SK-N-SH (cell line): ENCODE measurements at regions not wholly inside any gene's neighbourhood (a gene's known extent, or its start where the extent isn't known, plus 50 kb on each side); places are given as distances from the start of the nearest gene placed in this dataset.

ENCODE experiments used
- CTCF ChIA-PET: fragments of 300-600, 350-600 bp; formaldehyde crosslinking; extraction: SDS; loops from one replicate; lab custom pipeline; 2021; lab: Yijun Ruan, JAX
- POLR2A ChIA-PET: fragments of 350-600 bp; sonication (Branson Sonifier 250); formaldehyde crosslinking; extraction: SDS; loops from one replicate; lab custom pipeline; 2020; ENCODE audit warnings: antibody characterized with exemption, inconsistent platforms; lab: Yijun Ruan, JAX
- DNase-seq: peaks from one replicate; pipeline ENCODE4 v3.0.0; 2012
- H2AFZ ChIP-seq: fragments of 200-600 bp; sonication (generic); 2 replicates; pipeline ENCODE4 v1.8.1; 2016; ENCODE audit warnings: antibody characterized with exemption, mild to moderate bottlenecking, low read depth
- H3F3A ChIP-seq: fragments of 200-600 bp; sonication (generic); replicated peaks from 2 replicates; pipeline ENCODE3; 2016; ENCODE audit warnings: antibody characterized with exemption, mild to moderate bottlenecking; ENCODE audit not compliant: insufficient read depth
- H3K27ac ChIP-seq, 2 experiments: fragments of 200-500 bp in 1 of 2; fragments of 200-600 bp in 1 of 2; sonication (Bioruptor generic) in 1 of 2; sonication (generic), shearing (Covaris generic) in 1 of 2; 2 replicates each; pipeline versions ENCODE4 v1.5.1 to v1.6.1; 2014 to 2016; ENCODE audit warnings: low read depth in 2 of 2, inconsistent platforms in 1 of 2, low read length in 1 of 2, mild to moderate bottlenecking in 1 of 2, mixed read lengths in 1 of 2
- H3K27me3 ChIP-seq: fragments of 200-600 bp; sonication (generic), shearing (Covaris generic); 2 replicates; pipeline ENCODE4 v1.6.1; 2016; ENCODE audit warnings: mixed run types; ENCODE audit not compliant: insufficient read depth
- H3K36me3 ChIP-seq, 2 experiments: fragments of 200-500 bp in 1 of 2; fragments of 200-600 bp in 1 of 2; sonication (Bioruptor generic) in 1 of 2; sonication (generic) in 1 of 2; replicated peaks in 1 of 2; 2 replicates each; pipeline versions ENCODE3 to v1.5.1; 2014 to 2016; ENCODE audit warnings: low read length in 1 of 2, mild to moderate bottlenecking in 1 of 2; ENCODE audit not compliant: insufficient read depth in 2 of 2, control insufficient read depth in 1 of 2
- H3K4me1 ChIP-seq, 2 experiments: fragments of 200-500 bp in 1 of 2; fragments of 200-600 bp in 1 of 2; sonication (Bioruptor generic) in 1 of 2; sonication (generic), shearing (Covaris generic) in 1 of 2; 2 replicates each; pipeline versions ENCODE4 v1.5.1 to v1.6.1; 2014 to 2016; ENCODE audit warnings: low read depth in 1 of 2, low read length in 1 of 2, mixed run types in 1 of 2; ENCODE audit not compliant: insufficient read depth in 2 of 2, control insufficient read depth in 1 of 2
- H3K4me2 ChIP-seq: fragments of 200-600 bp; sonication (generic), shearing (Covaris generic); 2 replicates; pipeline ENCODE4 v1.6.1; 2017; ENCODE audit warnings: mixed run types
- H3K4me3 ChIP-seq, 2 experiments: fragments of 200-500 bp in 1 of 2; fragments of 200-600 bp in 1 of 2; sonication (Bioruptor generic) in 1 of 2; sonication (generic), shearing (Covaris generic) in 1 of 2; 2 replicates each; pipeline versions ENCODE4 v1.5.1 to v1.8.1; 2014 to 2016; ENCODE audit warnings: low read depth in 2 of 2, inconsistent platforms in 1 of 2, low read length in 1 of 2, mild to moderate bottlenecking in 1 of 2, mixed read lengths in 1 of 2, moderate library complexity in 1 of 2
- H3K79me2 ChIP-seq: fragments of 200-600 bp; sonication (generic); 2 replicates; pipeline ENCODE4 v1.8.1; 2017; ENCODE audit warnings: mild to moderate bottlenecking; ENCODE audit not compliant: insufficient read depth
- H3K9ac ChIP-seq: fragments of 200-600 bp; sonication (generic); 2 replicates; pipeline ENCODE4 v1.6.1; 2017; ENCODE audit warnings: mixed run types
- H3K9me2 ChIP-seq: fragments of 200-600 bp; sonication (generic); 2 replicates; pipeline ENCODE4 v1.6.1; 2017; ENCODE audit warnings: mixed run types
- H3K9me3 ChIP-seq: fragments of 200-600 bp; sonication (generic); 2 replicates; pipeline ENCODE4 v1.6.1; 2017; ENCODE audit warnings: mixed run types, mild to moderate bottlenecking, moderate library complexity
- H4K20me1 ChIP-seq: fragments of 200-600 bp; sonication (generic); 2 replicates; pipeline ENCODE4 v1.6.1; 2017; ENCODE audit warnings: mild to moderate bottlenecking, mixed run types; ENCODE audit not compliant: insufficient read depth
- EP300 ChIP-seq, 2 experiments: IDR thresholded peaks; 2 replicates each; pipeline versions ENCODE4 v1.4.0 to v1.6.1; 2012; ENCODE audit warnings: borderline replicate concordance in 1 of 2, low read depth in 1 of 2, low read length in 1 of 2
- FOSL2 ChIP-seq: IDR thresholded peaks from 2 replicates; pipeline ENCODE4 v1.4.0; 2012; ENCODE audit warnings: low read depth, mild to moderate bottlenecking, moderate library complexity, borderline replicate concordance
- FOXJ3 ChIP-seq: sonication (generic); formaldehyde crosslinking; IDR thresholded peaks from 2 replicates; pipeline ENCODE4 v1.5.1; 2020; ENCODE audit warnings: mild to moderate bottlenecking, missing genetic modification reagents
- FOXM1 ChIP-seq: IDR thresholded peaks from 2 replicates; pipeline ENCODE4 v1.4.0; 2012; ENCODE audit warnings: low read depth, mild to moderate bottlenecking
- GABPA ChIP-seq: IDR thresholded peaks from 2 replicates; pipeline ENCODE4 v1.4.0; 2012; ENCODE audit warnings: low read depth, mild to moderate bottlenecking
- NFIC ChIP-seq: IDR thresholded peaks from 2 replicates; pipeline ENCODE4 v1.4.0; 2012; ENCODE audit warnings: borderline replicate concordance
- NRF1 ChIP-seq: IDR thresholded peaks from 2 replicates; pipeline ENCODE4 v1.6.1; 2012; ENCODE audit warnings: low read depth, mild to moderate bottlenecking, low read length
- POLR2AphosphoS5 ChIP-seq: IDR thresholded peaks from 2 replicates; pipeline ENCODE4 v1.6.1; 2012; ENCODE audit warnings: low read depth, low read length
- RAD21 ChIP-seq: IDR thresholded peaks from 2 replicates; pipeline ENCODE4 v1.6.1; 2012; ENCODE audit warnings: mild to moderate bottlenecking, low read length
- RCOR1 ChIP-seq: fragments of 150-350 bp; IDR thresholded peaks from 2 replicates; pipeline ENCODE4 v1.6.1; 2017; ENCODE audit warnings: antibody characterized with exemption, low read length
- SIN3A ChIP-seq: IDR thresholded peaks from 2 replicates; pipeline ENCODE4 v1.6.1; 2012; ENCODE audit warnings: low read depth, mild to moderate bottlenecking, low read length, moderate library complexity, borderline replicate concordance
- SMC3 ChIP-seq: IDR thresholded peaks from 2 replicates; pipeline ENCODE4 v1.6.1; 2012; ENCODE audit warnings: low read depth, low read length, improper control_type of control experiment
- TCF12 ChIP-seq: IDR thresholded peaks from 2 replicates; pipeline ENCODE4 v1.4.0; 2012
- TEAD4 ChIP-seq: IDR thresholded peaks from 2 replicates; pipeline ENCODE4 v1.4.0; 2012; ENCODE audit warnings: mild to moderate bottlenecking, borderline replicate concordance; ENCODE audit not compliant: insufficient read depth
- USF1 ChIP-seq: IDR thresholded peaks from 2 replicates; pipeline ENCODE4 v1.4.0; 2012; ENCODE audit warnings: low read depth, borderline replicate concordance
- YY1 ChIP-seq: IDR thresholded peaks from 2 replicates; pipeline ENCODE4 v1.4.0; 2012; ENCODE audit warnings: low read depth, mild to moderate bottlenecking
- WGBS: methylation state at CpG from one replicate; pipeline ENCODE4 v1.1.6; 2017; ENCODE audit warnings: low lambda C conversion rate; 5-methylcytosine and 5-hydroxymethylcytosine counted together
- TF ChIP-seq, protein P1 (sequence below): fragments of 200-600 bp; sonication (generic); IDR thresholded peaks from 2 replicates; pipeline ENCODE4 v1.6.1; 2017; ENCODE audit warnings: antibody characterized with exemption, mild to moderate bottlenecking, moderate library complexity
- TF ChIP-seq, protein P2 (sequence below): IDR thresholded peaks from 2 replicates; pipeline ENCODE4; 2012
- TF ChIP-seq, protein P3 (sequence below): fragments of 150-350 bp; IDR thresholded peaks from 2 replicates; pipeline ENCODE4 v1.6.1; 2016; ENCODE audit warnings: mild to moderate bottlenecking, low read depth, low read length
- TF ChIP-seq, protein P4 (sequence below): IDR thresholded peaks from 2 replicates; pipeline ENCODE4 v1.6.1; 2012; ENCODE audit warnings: mild to moderate bottlenecking, low read depth, low read length, moderate library complexity

DNA sequence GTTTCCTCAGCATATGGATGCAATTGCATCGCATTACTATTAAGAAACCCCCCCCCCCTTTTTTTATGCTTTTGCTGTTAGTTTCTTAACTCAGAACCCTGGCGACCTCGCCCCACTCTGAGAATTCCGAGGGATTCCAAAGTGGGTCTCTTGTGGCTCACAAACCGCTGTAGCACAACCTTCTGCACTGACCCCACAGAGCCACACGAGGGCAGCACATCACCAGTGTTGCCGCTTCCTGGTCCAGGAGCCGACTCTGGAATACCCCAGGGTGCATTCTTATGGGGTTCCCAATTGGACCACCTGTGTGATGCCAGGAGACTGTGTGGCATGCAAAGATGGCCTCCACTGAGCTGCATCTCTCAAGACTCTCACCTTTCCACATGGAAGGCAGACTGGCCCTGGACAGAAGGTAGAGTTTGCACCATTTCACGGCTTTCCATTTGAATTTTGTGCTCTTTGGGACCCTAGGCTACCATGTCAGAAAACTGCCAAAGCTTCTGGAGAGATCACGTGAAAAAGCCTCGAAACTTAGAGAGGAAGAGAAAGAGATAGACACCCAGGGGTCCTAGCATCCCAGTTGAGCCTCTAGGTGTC, 432.7 kb upstream of the ASIC2 start:
- CTCF ChIA-PET: interaction anchor here (0.7 to 6.2 kb wide), 41 partner anchors 9 to 456 kb away, joined by 3 to 62 read pairs (median 5); no protein-coding TSS in a partner anchor
- WGBS: 7% methylated on average over 11 of the region's 11 CpGs
- no peaks in the 10 kb centered on the region for H3K27me3 ChIP-seq
- H3K4me1 ChIP-seq: no peaks in the 10 kb centered on the region
- no peak overlapping the region for H3K4me3 ChIP-seq
- TF ChIP-seq TEAD4: no peak
- peak; percentile 77 for TF ChIP-seq SMC3
- TF ChIP-seq NFIC: no peak
- peak; percentile 82 for TF ChIP-seq RAD21
- TF ChIP-seq, protein P1, sequence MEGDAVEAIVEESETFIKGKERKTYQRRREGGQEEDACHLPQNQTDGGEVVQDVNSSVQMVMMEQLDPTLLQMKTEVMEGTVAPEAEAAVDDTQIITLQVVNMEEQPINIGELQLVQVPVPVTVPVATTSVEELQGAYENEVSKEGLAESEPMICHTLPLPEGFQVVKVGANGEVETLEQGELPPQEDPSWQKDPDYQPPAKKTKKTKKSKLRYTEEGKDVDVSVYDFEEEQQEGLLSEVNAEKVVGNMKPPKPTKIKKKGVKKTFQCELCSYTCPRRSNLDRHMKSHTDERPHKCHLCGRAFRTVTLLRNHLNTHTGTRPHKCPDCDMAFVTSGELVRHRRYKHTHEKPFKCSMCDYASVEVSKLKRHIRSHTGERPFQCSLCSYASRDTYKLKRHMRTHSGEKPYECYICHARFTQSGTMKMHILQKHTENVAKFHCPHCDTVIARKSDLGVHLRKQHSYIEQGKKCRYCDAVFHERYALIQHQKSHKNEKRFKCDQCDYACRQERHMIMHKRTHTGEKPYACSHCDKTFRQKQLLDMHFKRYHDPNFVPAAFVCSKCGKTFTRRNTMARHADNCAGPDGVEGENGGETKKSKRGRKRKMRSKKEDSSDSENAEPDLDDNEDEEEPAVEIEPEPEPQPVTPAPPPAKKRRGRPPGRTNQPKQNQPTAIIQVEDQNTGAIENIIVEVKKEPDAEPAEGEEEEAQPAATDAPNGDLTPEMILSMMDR: peak; percentile 74
- TF ChIP-seq, all 33 proteins: peak for 3
- H4K20me1 ChIP-seq: no peaks in the 10 kb centered on the region
- peak; percentile 70 for DNase-seq
- no peak overlapping the region for H2AFZ ChIP-seq
- H3K9me3 ChIP-seq: no peaks in the 10 kb centered on the region
- H3K79me2 ChIP-seq: no peaks in the 10 kb centered on the region
- H3K9ac ChIP-seq: no peak overlapping the region
- no peaks in the 10 kb centered on the region for H3K36me3 ChIP-seq
- no peak overlapping the region for H3K4me2 ChIP-seq
- H3K9me2 ChIP-seq: no peaks in the 10 kb centered on the region
- H3F3A ChIP-seq: no peaks in the 10 kb centered on the region
- POLR2A ChIA-PET: no interaction called here
- H3K27ac ChIP-seq: no peak overlapping the region

- ChIA-PET POLR2A (no interaction called here), CTCF (interaction anchor here (3.4 kb wide), 1 partner anchor 21 kb away, joined by 26 read pairs; no protein-coding TSS in a partner anchor)
- Histone ChIP-seq H3K4me3 (no peak overlapping the region), H3F3A (no peaks in the 10 kb centered on the region), H3K27ac (no peak overlapping the region), H3K79me2 (no peaks in the 10 kb centered on the region), H3K9me3 (no peaks in the 10 kb centered on the region), H3K27me3 (no peaks in the 10 kb centered on the region), H3K4me2 (no peak overlapping the region), H2AFZ (no peak overlapping the region), H4K20me1 (no peaks in the 10 kb centered on the region), H3K36me3 (no peaks in the 10 kb centered on the region), H3K9me2 (no peaks in the 10 kb centered on the region), H3K9ac (no peak overlapping the region), H3K4me1 (no peaks in the 10 kb centered on the region)
- no peak for DNase-seq
- WGBS: 39% methylated on average over 2 of the region's 2 CpGs
- no peak for TF ChIP-seq FOXM1
- no peak for TF ChIP-seq GABPA
- TF ChIP-seq FOSL2: no peak
- no peak for TF ChIP-seq SIN3A
- no peak for TF ChIP-seq USF1
- no peak for TF ChIP-seq NRF1
- TF ChIP-seq, protein P2, sequence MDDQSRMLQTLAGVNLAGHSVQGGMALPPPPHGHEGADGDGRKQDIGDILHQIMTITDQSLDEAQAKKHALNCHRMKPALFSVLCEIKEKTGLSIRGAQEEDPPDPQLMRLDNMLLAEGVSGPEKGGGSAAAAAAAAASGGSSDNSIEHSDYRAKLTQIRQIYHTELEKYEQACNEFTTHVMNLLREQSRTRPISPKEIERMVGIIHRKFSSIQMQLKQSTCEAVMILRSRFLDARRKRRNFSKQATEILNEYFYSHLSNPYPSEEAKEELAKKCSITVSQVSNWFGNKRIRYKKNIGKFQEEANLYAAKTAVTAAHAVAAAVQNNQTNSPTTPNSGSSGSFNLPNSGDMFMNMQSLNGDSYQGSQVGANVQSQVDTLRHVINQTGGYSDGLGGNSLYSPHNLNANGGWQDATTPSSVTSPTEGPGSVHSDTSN: no peak
- no peak for TF ChIP-seq FOXJ3
- TF ChIP-seq, protein P3, sequence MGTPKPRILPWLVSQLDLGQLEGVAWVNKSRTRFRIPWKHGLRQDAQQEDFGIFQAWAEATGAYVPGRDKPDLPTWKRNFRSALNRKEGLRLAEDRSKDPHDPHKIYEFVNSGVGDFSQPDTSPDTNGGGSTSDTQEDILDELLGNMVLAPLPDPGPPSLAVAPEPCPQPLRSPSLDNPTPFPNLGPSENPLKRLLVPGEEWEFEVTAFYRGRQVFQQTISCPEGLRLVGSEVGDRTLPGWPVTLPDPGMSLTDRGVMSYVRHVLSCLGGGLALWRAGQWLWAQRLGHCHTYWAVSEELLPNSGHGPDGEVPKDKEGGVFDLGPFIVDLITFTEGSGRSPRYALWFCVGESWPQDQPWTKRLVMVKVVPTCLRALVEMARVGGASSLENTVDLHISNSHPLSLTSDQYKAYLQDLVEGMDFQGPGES: no peak
- TF ChIP-seq YY1: no peak
- TF ChIP-seq POLR2AphosphoS5: no peak
- TF ChIP-seq RCOR1: no peak
- TF ChIP-seq TCF12: no peak
- TF ChIP-seq, protein P4, sequence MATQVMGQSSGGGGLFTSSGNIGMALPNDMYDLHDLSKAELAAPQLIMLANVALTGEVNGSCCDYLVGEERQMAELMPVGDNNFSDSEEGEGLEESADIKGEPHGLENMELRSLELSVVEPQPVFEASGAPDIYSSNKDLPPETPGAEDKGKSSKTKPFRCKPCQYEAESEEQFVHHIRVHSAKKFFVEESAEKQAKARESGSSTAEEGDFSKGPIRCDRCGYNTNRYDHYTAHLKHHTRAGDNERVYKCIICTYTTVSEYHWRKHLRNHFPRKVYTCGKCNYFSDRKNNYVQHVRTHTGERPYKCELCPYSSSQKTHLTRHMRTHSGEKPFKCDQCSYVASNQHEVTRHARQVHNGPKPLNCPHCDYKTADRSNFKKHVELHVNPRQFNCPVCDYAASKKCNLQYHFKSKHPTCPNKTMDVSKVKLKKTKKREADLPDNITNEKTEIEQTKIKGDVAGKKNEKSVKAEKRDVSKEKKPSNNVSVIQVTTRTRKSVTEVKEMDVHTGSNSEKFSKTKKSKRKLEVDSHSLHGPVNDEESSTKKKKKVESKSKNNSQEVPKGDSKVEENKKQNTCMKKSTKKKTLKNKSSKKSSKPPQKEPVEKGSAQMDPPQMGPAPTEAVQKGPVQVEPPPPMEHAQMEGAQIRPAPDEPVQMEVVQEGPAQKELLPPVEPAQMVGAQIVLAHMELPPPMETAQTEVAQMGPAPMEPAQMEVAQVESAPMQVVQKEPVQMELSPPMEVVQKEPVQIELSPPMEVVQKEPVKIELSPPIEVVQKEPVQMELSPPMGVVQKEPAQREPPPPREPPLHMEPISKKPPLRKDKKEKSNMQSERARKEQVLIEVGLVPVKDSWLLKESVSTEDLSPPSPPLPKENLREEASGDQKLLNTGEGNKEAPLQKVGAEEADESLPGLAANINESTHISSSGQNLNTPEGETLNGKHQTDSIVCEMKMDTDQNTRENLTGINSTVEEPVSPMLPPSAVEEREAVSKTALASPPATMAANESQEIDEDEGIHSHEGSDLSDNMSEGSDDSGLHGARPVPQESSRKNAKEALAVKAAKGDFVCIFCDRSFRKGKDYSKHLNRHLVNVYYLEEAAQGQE: no peak
- no peak for TF ChIP-seq EP300 (IDR thresholded peaks at IDR 0.05; ENCODE audit: borderline replicate concordance in 1 of 2, low read depth in 1 of 2, low read length in 1 of 2)
- no peak for TF ChIP-seq TEAD4
Observed at GRCh38 chr17:33730131-33730530, 437.0 kb upstream of the ASIC2 start.
